GM21576 (cell line): ENCODE measurements at regions not wholly inside any gene's neighbourhood (a gene's known extent, or its start where the extent isn't known, plus 50 kb on each side); places are given as distances from the start of the nearest gene placed in this dataset.

Source experiments
- ATAC-seq: cut with Tn5 transposase; IDR thresholded peaks from one replicate; pipeline ENCODE4 v1.9.1; 2021; ENCODE audit warnings: mild to moderate bottlenecking, moderate library complexity; ENCODE audit not compliant: unreplicated experiment

- ATAC-seq: no peak
These were observed 377.3 kb upstream of the MEF2C start for GRCh38 chr5:89260254-89260653.

- no peak for ATAC-seq
These were observed 373.0 kb upstream of the MEF2C start for GRCh38 chr5:89255845-89256463.

- no peak for ATAC-seq
These were observed 370.8 kb upstream of the MEF2C start for GRCh38 chr5:89253666-89254352.

GRCh38 chr5:89246864-89247263, 363.9 kb upstream of the MEF2C start:
- no peak for ATAC-seq

- ATAC-seq: no peak
These were observed 363.3 kb upstream of the MEF2C start for GRCh38 chr5:89246252-89246651.

- no peak for ATAC-seq
These were observed 360.6 kb upstream of the MEF2C start for GRCh38 chr5:89243611-89244010.

- no peak for ATAC-seq
These were observed 358.2 kb upstream of the MEF2C start for GRCh38 chr5:89241186-89241585.

- ATAC-seq: no peak
These were observed 353.9 kb upstream of the MEF2C start for GRCh38 chr5:89236900-89237299.

- ATAC-seq: no peak
These were observed 350.5 kb upstream of the MEF2C start for GRCh38 chr5:89233462-89233861.

- ATAC-seq: peak; percentile 95
These were observed 349.2 kb upstream of the MEF2C start for GRCh38 chr5:89232139-89232603.

GRCh38 chr5:89230178-89230577, 347.2 kb upstream of the MEF2C start:
- ATAC-seq: no peak

- ATAC-seq: no peak
These were observed 346.5 kb upstream of the MEF2C start for GRCh38 chr5:89229331-89230070.

- no peak for ATAC-seq
These were observed 345.4 kb upstream of the MEF2C start for GRCh38 chr5:89228355-89228754.

- no peak for ATAC-seq
These were observed 335.4 kb upstream of the MEF2C start for GRCh38 chr5:89218364-89218763.

GRCh38 chr5:89216606-89217005, 333.6 kb upstream of the MEF2C start:
- no peak for ATAC-seq

GRCh38 chr5:89213573-89213972, 330.6 kb upstream of the MEF2C start:
- no peak for ATAC-seq

GRCh38 chr5:89211836-89212235, 328.9 kb upstream of the MEF2C start:
- no peak for ATAC-seq

- no peak for ATAC-seq
These were observed 325.8 kb upstream of the MEF2C start for GRCh38 chr5:89208811-89209210.

- no peak for ATAC-seq
These were observed 325.4 kb upstream of the MEF2C start for GRCh38 chr5:89208392-89208791.

GRCh38 chr5:89204756-89205155, 321.8 kb upstream of the MEF2C start:
- ATAC-seq: no peak

- no peak for ATAC-seq
These were observed 320.6 kb upstream of the MEF2C start for GRCh38 chr5:89203611-89204010.

GRCh38 chr5:89200899-89201298, 317.9 kb upstream of the MEF2C start:
- ATAC-seq: no peak
